AG20443 (cell line): ENCODE measurements at regions not wholly inside any gene's neighbourhood (a gene's known extent, or its start where the extent isn't known, plus 50 kb on each side); places are given as distances from the start of the nearest gene placed in this dataset.
A peak's percentile ranks its signal among the peaks of the same experiment; 100 is the strongest.

Source experiments
- DNase-seq: peaks from one replicate; pipeline ENCODE4 v3.0.0; 2012; ENCODE audit warnings: low spot score, mixed read lengths

- DNase-seq, result no peak
Measured at GRCh38 chr11:32265911-32266310, 169.4 kb downstream of the WT1 start.

- no peak for DNase-seq
Measured at GRCh38 chr11:32266601-32267000, 168.7 kb downstream of the WT1 start.

GRCh38 chr11:32267679-32268187 lies 167.6 kb downstream of the WT1 start:
- no peak for DNase-seq

GRCh38 chr11:32273931-32274330 lies 161.4 kb downstream of the WT1 start:
- DNase-seq, result no peak

GRCh38 chr11:32279672-32280071 lies 155.7 kb downstream of the WT1 start:
- no peak for DNase-seq

- DNase-seq, result no peak
Measured at GRCh38 chr11:32280339-32280738, 155.0 kb downstream of the WT1 start.

- DNase-seq, result no peak
Measured at GRCh38 chr11:32288276-32288675, 147.1 kb downstream of the WT1 start.

GRCh38 chr11:32289701-32290100 lies 145.6 kb downstream of the WT1 start:
- no peak for DNase-seq

- DNase-seq, result no peak
Measured at GRCh38 chr11:32290783-32291182, 144.6 kb downstream of the WT1 start.

GRCh38 chr11:32297611-32298011 lies 137.7 kb downstream of the WT1 start:
- DNase-seq, result peak; percentile 62

GRCh38 chr11:32302826-32303225 lies 132.5 kb downstream of the WT1 start:
- DNase-seq, result no peak

GRCh38 chr11:32304521-32304920 lies 130.8 kb downstream of the WT1 start:
- no peak for DNase-seq

GRCh38 chr11:32305460-32305859 lies 129.9 kb downstream of the WT1 start:
- DNase-seq, result no peak

- no peak for DNase-seq
Measured at GRCh38 chr11:32307471-32307870, 127.9 kb downstream of the WT1 start.

- DNase-seq, result no peak
Measured at GRCh38 chr11:32307913-32308312, 127.4 kb downstream of the WT1 start.

- no peak for DNase-seq
Measured at GRCh38 chr11:32309530-32310213, 125.7 kb downstream of the WT1 start.

- no peak for DNase-seq
Measured at GRCh38 chr11:32310214-32310601, 125.1 kb downstream of the WT1 start.

GRCh38 chr11:32311346-32312065 lies 123.8 kb downstream of the WT1 start:
- no peak for DNase-seq

- DNase-seq, result no peak
Measured at GRCh38 chr11:32312206-32312817, 123.0 kb downstream of the WT1 start.

GRCh38 chr11:32312865-32313403 lies 122.4 kb downstream of the WT1 start:
- peak; percentile 84 for DNase-seq

GRCh38 chr11:32313477-32313876 lies 121.9 kb downstream of the WT1 start:
- no peak for DNase-seq

- DNase-seq, result no peak
Measured at GRCh38 chr11:32315121-32315520, 120.2 kb downstream of the WT1 start.

- no peak for DNase-seq
Measured at GRCh38 chr11:32316232-32316631, 119.1 kb downstream of the WT1 start.
